Loucy (cell line): ENCODE measurements at regions not wholly inside any gene's neighbourhood (a gene's known extent, or its start where the extent isn't known, plus 50 kb on each side); places are given as distances from the start of the nearest gene placed in this dataset.

Experiments used
- H2AFZ ChIP-seq: fragments of 200-600 bp; sonication (generic); 2 replicates; pipeline ENCODE4 v1.6.0; 2016; ENCODE audit warnings: antibody characterized with exemption, mild to moderate bottlenecking, low read length, moderate library complexity
- H3F3A ChIP-seq: fragments of 200-600 bp; 2 replicates; pipeline ENCODE4 v1.6.0; 2016; ENCODE audit warnings: antibody characterized with exemption, low read depth, mild to moderate bottlenecking
- H3K27me3 ChIP-seq: fragments of 200-600 bp; sonication (generic); 2 replicates; pipeline ENCODE4 v1.6.1; 2014; ENCODE audit warnings: low read length, mild to moderate bottlenecking; ENCODE audit not compliant: insufficient read depth, poor library complexity, severe bottlenecking
- H3K36me3 ChIP-seq: fragments of 200-600 bp; sonication (generic); 2 replicates; pipeline ENCODE4 v1.6.1; 2016; ENCODE audit warnings: low read length; ENCODE audit not compliant: insufficient read depth
- H3K4me1 ChIP-seq: fragments of 200-600 bp; sonication (generic); 2 replicates; pipeline ENCODE4 v1.5.1; 2014; ENCODE audit warnings: low read length, mild to moderate bottlenecking; ENCODE audit not compliant: insufficient read depth, poor library complexity, severe bottlenecking
- H3K4me2 ChIP-seq: fragments of 200-600 bp; sonication (generic); 2 replicates; pipeline ENCODE4 v1.6.0; 2014; ENCODE audit warnings: antibody characterized with exemption, low read length, low read depth, mild to moderate bottlenecking; ENCODE audit not compliant: poor library complexity, severe bottlenecking
- H3K4me3 ChIP-seq: fragments of 200-600 bp; sonication (generic); 2 replicates; pipeline ENCODE4 v1.5.1; 2014; ENCODE audit warnings: low read length, mild to moderate bottlenecking, mixed read lengths; ENCODE audit not compliant: poor library complexity, severe bottlenecking
- H3K79me2 ChIP-seq: fragments of 200-600 bp; sonication (generic); 2 replicates; pipeline ENCODE4 v1.6.1; 2014; ENCODE audit warnings: low read length; ENCODE audit not compliant: insufficient read depth
- H3K9ac ChIP-seq: fragments of 200-600 bp; sonication (generic); 2 replicates; pipeline ENCODE4 v1.6.0; 2014; ENCODE audit warnings: mild to moderate bottlenecking, low read depth, low read length, moderate library complexity; ENCODE audit not compliant: poor library complexity, severe bottlenecking
- H3K9me2 ChIP-seq: fragments of 200-600 bp; sonication (generic); replicated peaks from 2 replicates; pipeline ENCODE4 v1.6.1; 2016; ENCODE audit warnings: low read depth, low read length, mixed read lengths
- H3K9me3 ChIP-seq: fragments of 200-600 bp; sonication (generic); 2 replicates; pipeline ENCODE4 v1.6.1; 2014; ENCODE audit warnings: mild to moderate bottlenecking, antibody characterized with exemption, low read length, low read depth; ENCODE audit not compliant: insufficient read depth
- H4K20me1 ChIP-seq: fragments of 200-600 bp; sonication (generic); 2 replicates; pipeline ENCODE4 v1.6.0; 2014; ENCODE audit warnings: antibody characterized with exemption, low read length, mild to moderate bottlenecking; ENCODE audit not compliant: insufficient read depth, poor library complexity, severe bottlenecking
- EZH2phosphoT487 ChIP-seq: fragments of 200-600 bp; IDR thresholded peaks from 2 replicates; pipeline ENCODE4 v1.6.1; 2018; ENCODE audit warnings: antibody characterized with exemption, mild to moderate bottlenecking, moderate library complexity, borderline replicate concordance
- TF ChIP-seq, protein P1 (sequence below): fragments of 200-600 bp; sonication (generic); conservative IDR thresholded peaks from 2 replicates; pipeline ENCODE4 v1.5.1; 2014; ENCODE audit warnings: mild to moderate bottlenecking, antibody characterized with exemption, low read length

DNA sequence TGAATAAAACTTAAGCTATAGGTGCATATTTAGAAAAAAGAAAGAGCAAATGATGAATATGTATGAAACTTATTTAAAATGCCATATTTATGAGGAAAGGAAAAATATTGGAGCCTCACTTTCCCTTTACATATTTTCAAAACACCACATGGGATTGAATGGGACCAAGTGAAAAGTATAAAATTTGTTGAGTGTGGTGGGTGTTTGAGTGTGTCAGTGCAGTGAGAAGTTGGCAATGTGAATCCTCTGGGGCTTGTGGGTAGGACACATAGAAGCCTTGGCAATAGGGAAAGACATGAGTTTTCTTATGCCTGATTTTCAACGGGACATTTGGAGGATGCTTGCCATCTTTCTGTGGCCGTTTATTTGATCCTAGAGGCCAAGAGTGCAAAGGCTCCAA is 502.2 kb upstream of the CELF4 start:
- Histone ChIP-seq H3K27me3 (no peaks in the 10 kb centered on the region), H3K9me3 (no peaks in the 10 kb centered on the region; the same call in 1 of the 2 replicates), H3K9me2 (no peaks in the 10 kb centered on the region), H3K4me2 (no peak overlapping the region), H3K9ac (no peak overlapping the region), H3K79me2 (no peaks in the 10 kb centered on the region), H4K20me1 (no peaks in the 10 kb centered on the region), H3K4me1 (no peaks in the 10 kb centered on the region), H2AFZ (no peak overlapping the region), H3K4me3 (no peak overlapping the region), H3F3A (no peaks in the 10 kb centered on the region), H3K36me3 (no peaks in the 10 kb centered on the region)
- no peak for TF ChIP-seq EZH2phosphoT487
- TF ChIP-seq, protein P1, sequence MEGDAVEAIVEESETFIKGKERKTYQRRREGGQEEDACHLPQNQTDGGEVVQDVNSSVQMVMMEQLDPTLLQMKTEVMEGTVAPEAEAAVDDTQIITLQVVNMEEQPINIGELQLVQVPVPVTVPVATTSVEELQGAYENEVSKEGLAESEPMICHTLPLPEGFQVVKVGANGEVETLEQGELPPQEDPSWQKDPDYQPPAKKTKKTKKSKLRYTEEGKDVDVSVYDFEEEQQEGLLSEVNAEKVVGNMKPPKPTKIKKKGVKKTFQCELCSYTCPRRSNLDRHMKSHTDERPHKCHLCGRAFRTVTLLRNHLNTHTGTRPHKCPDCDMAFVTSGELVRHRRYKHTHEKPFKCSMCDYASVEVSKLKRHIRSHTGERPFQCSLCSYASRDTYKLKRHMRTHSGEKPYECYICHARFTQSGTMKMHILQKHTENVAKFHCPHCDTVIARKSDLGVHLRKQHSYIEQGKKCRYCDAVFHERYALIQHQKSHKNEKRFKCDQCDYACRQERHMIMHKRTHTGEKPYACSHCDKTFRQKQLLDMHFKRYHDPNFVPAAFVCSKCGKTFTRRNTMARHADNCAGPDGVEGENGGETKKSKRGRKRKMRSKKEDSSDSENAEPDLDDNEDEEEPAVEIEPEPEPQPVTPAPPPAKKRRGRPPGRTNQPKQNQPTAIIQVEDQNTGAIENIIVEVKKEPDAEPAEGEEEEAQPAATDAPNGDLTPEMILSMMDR: no peak

DNA sequence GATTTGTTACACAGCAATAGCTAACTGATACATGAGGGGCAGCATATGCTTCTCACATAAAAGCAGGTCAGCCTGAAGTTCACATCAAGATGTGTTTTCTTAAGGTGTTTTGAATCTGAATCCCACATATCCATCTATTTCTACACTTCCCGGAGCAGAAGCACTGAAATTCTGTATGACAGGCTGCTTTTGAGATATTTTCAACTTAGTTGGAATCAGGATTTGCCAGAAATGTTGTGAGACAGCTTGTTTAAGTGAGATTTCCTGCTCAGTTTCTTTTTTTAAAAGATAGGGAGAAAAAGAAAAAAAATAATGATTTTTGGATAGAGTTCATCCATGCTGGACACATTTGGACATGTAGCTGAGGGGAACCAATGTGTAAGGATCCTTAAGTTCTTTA is 501.5 kb upstream of the CELF4 start:
- Histone ChIP-seq H3K9ac (no peak overlapping the region), H2AFZ (no peak overlapping the region), H3K4me1 (no peaks in the 10 kb centered on the region), H4K20me1 (no peaks in the 10 kb centered on the region), H3K27me3 (no peaks in the 10 kb centered on the region), H3K9me2 (no peaks in the 10 kb centered on the region), H3F3A (no peaks in the 10 kb centered on the region), H3K79me2 (no peaks in the 10 kb centered on the region), H3K4me3 (no peak overlapping the region), H3K9me3 (no peaks in the 10 kb centered on the region; the same call in 1 of the 2 replicates), H3K4me2 (no peak overlapping the region), H3K36me3 (no peaks in the 10 kb centered on the region)
- TF ChIP-seq, protein P1: no peak
- no peak for TF ChIP-seq EZH2phosphoT487

DNA sequence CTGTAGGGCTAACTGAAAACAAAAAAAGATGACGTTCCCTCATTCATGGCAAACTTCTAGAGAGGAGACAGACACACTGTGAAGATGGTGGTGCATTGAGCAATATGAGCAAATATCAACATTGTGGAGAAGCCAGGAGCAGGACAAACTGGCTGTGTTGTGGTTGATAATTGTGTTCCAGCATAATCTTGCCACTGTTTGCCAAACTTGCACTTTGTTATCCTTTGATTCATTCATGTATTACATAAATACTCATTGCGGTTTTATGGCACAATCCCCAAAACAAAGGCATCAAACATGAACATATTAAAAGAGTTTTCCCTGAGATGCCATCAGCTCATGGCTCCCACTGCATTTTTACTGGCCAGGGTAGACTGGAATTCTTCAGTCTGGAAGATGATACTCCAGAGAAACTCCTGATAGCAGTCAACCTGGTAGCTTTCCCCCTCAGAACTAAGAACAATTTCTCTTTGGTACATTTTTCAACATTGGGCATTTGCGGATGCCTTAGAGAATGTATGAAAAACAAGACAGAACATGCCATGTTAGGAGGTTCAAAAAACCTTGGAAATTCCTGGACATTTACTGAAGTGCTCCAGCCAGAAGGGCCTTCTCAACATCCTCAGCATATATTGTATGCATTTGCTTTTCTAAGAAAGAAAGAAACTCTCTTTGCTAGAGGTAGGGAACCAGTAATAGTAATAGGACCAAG is 487.4 kb upstream of the CELF4 start:
- Histone ChIP-seq H3K27me3 (no peaks in the 10 kb centered on the region), H3K9me3 (no peaks in the 10 kb centered on the region), H4K20me1 (no peaks in the 10 kb centered on the region), H3K4me2 (no peak overlapping the region), H3K4me3 (no peak overlapping the region), H3K9me2 (no peaks in the 10 kb centered on the region), H3K4me1 (no peaks in the 10 kb centered on the region), H3K36me3 (no peaks in the 10 kb centered on the region), H3K79me2 (no peaks in the 10 kb centered on the region), H3K9ac (no peak overlapping the region), H3F3A (no peaks in the 10 kb centered on the region), H2AFZ (no peak overlapping the region)
- TF ChIP-seq, protein P1: no peak
- no peak for TF ChIP-seq EZH2phosphoT487
